Breast epithelium (tissue), 4 donors: ENCODE measurements at regions not wholly inside any gene's neighbourhood (a gene's known extent, or its start where the extent isn't known, plus 50 kb on each side); places are given as distances from the start of the nearest gene placed in this dataset.
A peak's percentile ranks its signal among the peaks of the same experiment; 100 is the strongest.

Experiments used
- DNase-seq, 2 donors: peaks; one replicate each; pipeline ENCODE4 v3.0.0-alpha.2; 2019; ENCODE audit warnings: low spot score in 2 of 2
- H3K27ac ChIP-seq, 2 donors: fragments of 200-600 bp; sonication (generic) in 1 of 2; one replicate each; pipeline ENCODE4 v1.5.1; 2016 to 2019; ENCODE audit warnings: mild to moderate bottlenecking in 1 of 2
- H3K27me3 ChIP-seq, 2 donors: fragments of 200-600 bp; sonication (generic) in 1 of 2; one replicate each; pipeline versions ENCODE4 v1.5.1 to v1.6.0; 2017 to 2019; ENCODE audit warnings: control low read depth in 1 of 2, mild to moderate bottlenecking in 1 of 2
- H3K36me3 ChIP-seq: fragments of 200-600 bp; one replicate; pipeline ENCODE4 v1.5.1; 2019
- H3K4me1 ChIP-seq, 2 donors: fragments of 200-600 bp; sonication (generic); one replicate each; pipeline ENCODE4 v1.5.1; 2016 to 2019; ENCODE audit warnings: control low read depth in 1 of 2
- H3K4me3 ChIP-seq, 3 donors: fragments of 200-600 bp; sonication (generic); 1 replicate in 2 of 3; 2 replicates in 1 of 3; pipeline ENCODE4 v1.5.1; 2016 to 2019; ENCODE audit warnings: mild to moderate bottlenecking in 3 of 3, moderate library complexity in 2 of 3
- H3K9me3 ChIP-seq, 2 donors: fragments of 200-600 bp; sonication (generic) in 1 of 2; one replicate each; pipeline ENCODE4 v1.5.1; 2016 to 2019; ENCODE audit warnings: control low read depth in 1 of 2
- POLR2A ChIP-seq: fragments of 450-650 bp; IDR thresholded peaks from one replicate; pipeline ENCODE4 v1.6.1; 2016; ENCODE audit warnings: antibody characterized with exemption, mild to moderate bottlenecking, moderate library complexity
- POLR2AphosphoS5 ChIP-seq, 3 donors: sonication (generic); formaldehyde crosslinking; IDR thresholded peaks; one replicate each; pipeline ENCODE4 v1.6.1; 2017; ENCODE audit warnings: antibody characterized with exemption in 3 of 3
- intact Hi-C: fragments of 100-400 bp; cut with DNase I; formaldehyde crosslinking; loops from one replicate; pipeline ENCODE4 v1.15.1; 2023; ENCODE audit warnings: low total_unique reads
- TF ChIP-seq, protein P1 (sequence below), 3 donors: fragments of 450-650 bp; IDR thresholded peaks; one replicate each; pipeline ENCODE4 v1.5.1; 2016 to 2017; ENCODE audit warnings: antibody characterized with exemption in 3 of 3, mild to moderate bottlenecking in 3 of 3, moderate library complexity in 3 of 3

DNA sequence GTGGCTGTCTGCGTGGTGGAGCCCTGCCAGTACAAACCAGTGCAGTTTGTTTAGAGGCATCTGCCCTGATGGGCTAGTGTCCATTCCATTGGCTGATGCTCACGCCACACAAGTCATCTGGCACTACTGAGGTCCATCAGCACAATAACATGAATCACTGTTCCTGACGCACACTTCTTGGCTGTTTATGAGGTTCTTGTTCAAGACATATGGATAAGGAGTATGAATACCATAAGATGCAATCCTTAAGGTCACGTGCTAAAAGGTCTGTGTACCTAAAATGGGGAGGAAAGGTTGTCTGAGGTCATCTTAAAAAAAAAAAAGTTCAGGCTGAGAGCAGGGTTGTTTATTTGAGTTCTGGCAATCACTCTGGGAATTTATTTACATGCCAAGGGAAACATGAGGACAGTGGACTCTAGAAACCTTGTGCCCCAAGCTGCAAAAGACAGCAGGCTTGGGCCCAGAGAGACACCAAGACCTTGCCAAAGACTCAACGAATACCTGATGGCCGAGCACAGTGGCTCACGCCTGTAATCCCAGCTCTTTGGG, 54.1 kb upstream of the SHLD1 start:
- TF ChIP-seq POLR2A (no peak), POLR2AphosphoS5 (IDR thresholded peaks at IDR 0.05) (no peak)
- TF ChIP-seq, protein P1, sequence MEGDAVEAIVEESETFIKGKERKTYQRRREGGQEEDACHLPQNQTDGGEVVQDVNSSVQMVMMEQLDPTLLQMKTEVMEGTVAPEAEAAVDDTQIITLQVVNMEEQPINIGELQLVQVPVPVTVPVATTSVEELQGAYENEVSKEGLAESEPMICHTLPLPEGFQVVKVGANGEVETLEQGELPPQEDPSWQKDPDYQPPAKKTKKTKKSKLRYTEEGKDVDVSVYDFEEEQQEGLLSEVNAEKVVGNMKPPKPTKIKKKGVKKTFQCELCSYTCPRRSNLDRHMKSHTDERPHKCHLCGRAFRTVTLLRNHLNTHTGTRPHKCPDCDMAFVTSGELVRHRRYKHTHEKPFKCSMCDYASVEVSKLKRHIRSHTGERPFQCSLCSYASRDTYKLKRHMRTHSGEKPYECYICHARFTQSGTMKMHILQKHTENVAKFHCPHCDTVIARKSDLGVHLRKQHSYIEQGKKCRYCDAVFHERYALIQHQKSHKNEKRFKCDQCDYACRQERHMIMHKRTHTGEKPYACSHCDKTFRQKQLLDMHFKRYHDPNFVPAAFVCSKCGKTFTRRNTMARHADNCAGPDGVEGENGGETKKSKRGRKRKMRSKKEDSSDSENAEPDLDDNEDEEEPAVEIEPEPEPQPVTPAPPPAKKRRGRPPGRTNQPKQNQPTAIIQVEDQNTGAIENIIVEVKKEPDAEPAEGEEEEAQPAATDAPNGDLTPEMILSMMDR (IDR thresholded peaks at IDR 0.05): no peak
- Histone ChIP-seq H3K36me3 (no peaks in the 10 kb centered on the region), H3K4me3 (no peak overlapping the region), H3K9me3 (no peaks in the 10 kb centered on the region), H3K27me3 (no peaks in the 10 kb centered on the region), H3K27ac (no peak overlapping the region), H3K4me1 (no peaks in the 10 kb centered on the region)
- intact Hi-C loops: no loop called here
- no peak for DNase-seq

DNA sequence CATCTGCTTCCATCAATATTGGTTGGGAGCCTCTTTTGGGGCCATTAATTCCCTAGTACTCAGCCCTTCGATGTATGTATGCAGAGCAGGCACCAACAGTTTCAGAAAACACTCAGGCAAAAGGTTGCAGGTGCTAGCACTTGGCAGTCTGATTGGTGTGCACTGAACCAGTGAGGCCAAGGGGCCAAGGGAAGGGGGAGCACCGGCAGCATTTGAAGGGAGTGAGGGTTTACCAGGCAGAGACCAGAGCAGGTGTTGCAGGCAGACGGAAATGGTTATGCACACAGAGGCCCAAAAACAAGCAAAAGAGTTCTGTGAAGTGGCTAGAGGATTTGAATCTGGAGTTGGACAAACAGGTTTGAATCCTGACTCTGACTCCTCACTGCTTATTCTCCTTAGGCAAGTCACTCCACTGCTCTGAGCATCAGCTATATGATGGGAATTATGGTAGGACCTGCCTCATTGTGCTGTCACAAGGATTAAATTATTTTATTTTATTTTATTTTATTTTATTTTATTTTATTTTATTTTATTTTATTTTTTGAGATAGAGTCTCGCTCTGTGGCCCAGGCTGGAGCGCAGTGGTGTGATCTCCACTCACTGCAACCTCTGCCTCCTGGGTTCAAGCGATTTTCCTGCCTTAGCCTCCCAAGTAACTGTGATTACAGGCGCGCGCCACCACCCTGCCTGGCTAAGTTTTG, 58.1 kb upstream of the SHLD1 start:
- no peaks in the 10 kb centered on the region for H3K4me1 ChIP-seq

DNA sequence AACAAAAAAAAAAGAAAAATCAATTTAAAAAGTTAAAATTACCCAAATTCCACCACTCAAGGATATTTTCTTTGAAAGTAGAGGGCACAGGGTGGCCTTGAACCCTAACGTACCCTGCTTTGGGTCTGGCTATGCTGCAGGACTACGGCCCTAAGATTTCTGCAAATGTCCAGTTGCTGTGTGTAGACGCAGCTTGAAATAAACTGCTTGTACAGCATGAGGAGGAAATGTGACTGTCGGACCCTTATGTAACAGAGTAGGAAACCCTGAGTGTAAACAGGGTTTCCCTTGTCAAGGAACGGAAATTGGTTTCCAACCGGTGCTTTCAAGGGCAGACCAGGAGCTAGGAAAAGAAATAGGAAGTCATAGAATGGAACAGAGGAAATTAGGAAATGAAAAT, 60.7 kb upstream of the SHLD1 start:
- DNase-seq: no peak

More for the DNA sequence above, 58.1 kb upstream of the SHLD1 start:
- no peaks in the 10 kb centered on the region for H3K27me3 ChIP-seq
- no peak overlapping the region for H3K4me3 ChIP-seq
- no peak overlapping the region for H3K27ac ChIP-seq
- DNase-seq: no peak
- intact Hi-C loops: no loop called here
- no peaks in the 10 kb centered on the region for H3K36me3 ChIP-seq
- TF ChIP-seq POLR2A: no peak
- TF ChIP-seq, protein P1 (IDR thresholded peaks at IDR 0.05): no peak
- TF ChIP-seq POLR2AphosphoS5 (IDR thresholded peaks at IDR 0.05): no peak
- no peaks in the 10 kb centered on the region for H3K9me3 ChIP-seq

DNA sequence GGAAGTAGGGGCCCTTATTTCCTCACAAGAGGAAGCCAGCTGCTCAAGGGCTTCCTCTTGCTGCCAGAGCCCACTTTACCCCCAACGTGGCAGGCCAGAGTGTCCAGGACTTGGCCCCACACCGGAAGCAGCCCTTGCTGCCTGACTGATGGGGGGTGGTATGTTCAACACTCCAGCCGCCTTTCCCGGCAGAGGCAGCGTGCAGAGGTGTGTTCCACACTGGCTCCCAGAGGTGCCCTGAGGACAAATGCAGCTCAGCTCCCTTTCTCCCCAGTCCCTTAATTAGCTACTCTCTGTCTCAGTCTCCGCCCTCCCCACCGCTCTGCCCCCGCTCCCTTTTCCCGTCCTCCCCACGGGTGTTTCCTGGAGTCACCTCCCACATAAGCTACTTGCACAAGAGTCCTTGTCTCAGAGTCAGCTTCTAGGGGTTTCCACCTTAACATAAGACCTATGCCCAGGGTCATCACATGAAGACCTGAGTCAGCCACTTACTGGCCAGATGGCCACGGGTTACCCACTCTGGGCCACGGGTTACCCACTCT, 61.7 kb upstream of the SHLD1 start:
- DNase-seq: peak in 1 of 2 donors; percentile 22
- no peaks in the 10 kb centered on the region for H3K9me3 ChIP-seq
- H3K4me1 ChIP-seq: no peaks in the 10 kb centered on the region
- intact Hi-C loops: no loop called here
- TF ChIP-seq, protein P1 (IDR thresholded peaks at IDR 0.05): no peak
- no peak for TF ChIP-seq POLR2AphosphoS5 (IDR thresholded peaks at IDR 0.05)
- TF ChIP-seq POLR2A: no peak
- H3K27me3 ChIP-seq: no peaks in the 10 kb centered on the region
- no peak overlapping the region for H3K4me3 ChIP-seq
- peak overlapping the region in 1 of 2 donors; percentile 25 for H3K27ac ChIP-seq
- no peaks in the 10 kb centered on the region for H3K36me3 ChIP-seq

More for the DNA sequence above, 60.7 kb upstream of the SHLD1 start:
- Histone ChIP-seq H3K27me3 (no peaks in the 10 kb centered on the region), H3K36me3 (no peaks in the 10 kb centered on the region), H3K27ac (no peak overlapping the region), H3K4me3 (no peak overlapping the region), H3K9me3 (no peaks in the 10 kb centered on the region), H3K4me1 (no peaks in the 10 kb centered on the region)
- intact Hi-C loops: no loop called here
- TF ChIP-seq POLR2AphosphoS5 (IDR thresholded peaks at IDR 0.05) (no peak), POLR2A (no peak)
- TF ChIP-seq, protein P1 (IDR thresholded peaks at IDR 0.05): no peak

DNA sequence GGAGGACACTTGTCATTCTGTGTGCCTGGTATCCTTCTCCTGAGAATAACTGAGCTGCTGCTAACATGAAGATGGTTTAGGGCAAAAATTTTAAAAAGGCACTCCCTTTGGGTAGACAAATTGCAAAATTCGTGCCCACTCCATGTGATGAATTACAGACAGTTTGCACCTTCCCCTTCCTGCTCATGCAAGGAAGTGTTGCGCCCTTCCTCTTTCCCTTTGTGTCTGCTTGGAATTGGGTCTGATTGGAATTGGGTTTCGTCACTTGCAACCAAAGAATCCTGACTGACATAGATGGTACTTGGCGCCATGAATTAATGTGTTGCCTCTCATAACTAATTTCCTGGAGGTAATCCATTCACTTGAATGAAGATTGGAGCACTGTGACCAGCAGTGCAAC, 62.3 kb upstream of the SHLD1 start:
- peak overlapping the region in 1 of 2 donors; percentile 25 for H3K27ac ChIP-seq
- H3K4me3 ChIP-seq: no peak overlapping the region
- no peaks in the 10 kb centered on the region for H3K27me3 ChIP-seq
- DNase-seq: no peak
- no peaks in the 10 kb centered on the region for H3K4me1 ChIP-seq
- no peaks in the 10 kb centered on the region for H3K9me3 ChIP-seq
- TF ChIP-seq POLR2AphosphoS5 (IDR thresholded peaks at IDR 0.05): no peak
- no peak for TF ChIP-seq POLR2A
- TF ChIP-seq, protein P1 (IDR thresholded peaks at IDR 0.05): no peak
- intact Hi-C loops: no loop called here
- H3K36me3 ChIP-seq: no peaks in the 10 kb centered on the region
